Esophagus muscularis mucosa (tissue), 3 donors: ENCODE measurements at regions not wholly inside any gene's neighbourhood (a gene's known extent, or its start where the extent isn't known, plus 50 kb on each side); places are given as distances from the start of the nearest gene placed in this dataset.

ENCODE experiments used
- CTCF ChIP-seq, 3 experiments: fragments of 200-600 bp in 2 of 3; fragments of 450-650 bp in 1 of 3; sonication (generic) in 2 of 3; IDR thresholded peaks; one replicate each; pipeline ENCODE4 v1.5.1; 2017 to 2019; ENCODE audit warnings: antibody characterized with exemption in 3 of 3, mild to moderate bottlenecking in 2 of 3, moderate library complexity in 1 of 3
- POLR2A ChIP-seq: fragments of 450-650 bp; IDR thresholded peaks from one replicate; pipeline ENCODE4 v1.6.1; 2017; ENCODE audit warnings: antibody characterized with exemption, moderate library complexity, mild to moderate bottlenecking, low read depth
- POLR2AphosphoS5 ChIP-seq, 2 donors: sonication (generic); formaldehyde crosslinking; IDR thresholded peaks; one replicate each; pipeline ENCODE4 v1.6.1; 2017; ENCODE audit warnings: antibody characterized with exemption in 2 of 2

- TF ChIP-seq CTCF (IDR thresholded peaks at IDR 0.05) (no peak), POLR2AphosphoS5 (IDR thresholded peaks at IDR 0.05) (no peak), POLR2A (no peak)
These were observed 119.7 kb upstream of the SERPINE2 start for GRCh38 chr2:224158831-224159230.
